ENCODE measurements at regions not wholly inside any gene's neighbourhood (a gene's known extent, or its start where the extent isn't known, plus 50 kb on each side); places are given as distances from the start of the nearest gene placed in this dataset.
"Not testable (repeated sequence)": the region's sequence is repeated elsewhere in the genome, so short reads cannot be mapped to it uniquely, and the experiment has no call there.

- no peak for DNase-seq
Measured at GRCh38 chr4:152052451-152053057, 291.7 kb upstream of the GATB start.

- DNase-seq = not testable (repeated sequence)
Measured at GRCh38 chr4:152051332-152051731, 290.5 kb upstream of the GATB start.

GRCh38 chr4:152050106-152050505, 289.3 kb upstream of the GATB start:
- DNase-seq = no peak

- no peak for DNase-seq
Measured at GRCh38 chr4:152047451-152047850, 286.6 kb upstream of the GATB start.

GRCh38 chr4:152045807-152046571, 285.2 kb upstream of the GATB start:
- no peak for DNase-seq

- DNase-seq = no peak
Measured at GRCh38 chr4:152045449-152045806, 284.6 kb upstream of the GATB start.

GRCh38 chr4:152044331-152045036, 283.7 kb upstream of the GATB start:
- no peak for DNase-seq

- no peak for DNase-seq
Measured at GRCh38 chr4:152041295-152041694, 280.5 kb upstream of the GATB start.

- DNase-seq = no peak
Measured at GRCh38 chr4:152039691-152040090, 278.9 kb upstream of the GATB start.

GRCh38 chr4:152039023-152039481, 278.2 kb upstream of the GATB start:
- DNase-seq = no peak

GRCh38 chr4:152038238-152038637, 277.4 kb upstream of the GATB start:
- no peak for DNase-seq

- no peak for DNase-seq
Measured at GRCh38 chr4:152037435-152037834, 276.6 kb upstream of the GATB start.

GRCh38 chr4:152033621-152034020, 272.8 kb upstream of the GATB start:
- no peak for DNase-seq

- DNase-seq = no peak
Measured at GRCh38 chr4:152032722-152033131, 271.9 kb upstream of the GATB start.

- no peak for DNase-seq
Measured at GRCh38 chr4:152029631-152030030, 268.8 kb upstream of the GATB start.

- peak; percentile 80 for DNase-seq
Measured at GRCh38 chr4:152028131-152028530, 267.3 kb upstream of the GATB start.

- peak; percentile 38 for DNase-seq
Measured at GRCh38 chr4:152024881-152025280, 264.1 kb upstream of the GATB start.

GRCh38 chr4:152023674-152024073, 262.9 kb upstream of the GATB start:
- no peak for DNase-seq

- DNase-seq = no peak
Measured at GRCh38 chr4:152022543-152022942, 261.7 kb upstream of the GATB start.

GRCh38 chr4:152021788-152022438, 261.1 kb upstream of the GATB start:
- peak; percentile 10 for DNase-seq

- no peak for DNase-seq
Measured at GRCh38 chr4:152020073-152020472, 259.3 kb upstream of the GATB start.

GRCh38 chr4:152016303-152016620, 255.5 kb upstream of the GATB start:
- no peak for DNase-seq

GRCh38 chr4:152015597-152016302, 254.9 kb upstream of the GATB start:
- DNase-seq = no peak

Data from NCI-H146 (cell line).